Astrocyte (in vitro differentiated cells and primary cell): ENCODE measurements at regions not wholly inside any gene's neighbourhood (a gene's known extent, or its start where the extent isn't known, plus 50 kb on each side); places are given as distances from the start of the nearest gene placed in this dataset.

Experiments
- DNase-seq: peaks from one replicate; pipeline ENCODE4 v3.0.0-alpha.2; 2010; ENCODE audit warnings: low read depth
- FAIRE-seq: peaks from 2 replicates; lab custom pipeline; 2011; peaks lifted over from hg19 to GRCh38; lab: Jason Lieb, UNC
- H2AFZ ChIP-seq: 2 replicates; pipeline ENCODE4 v1.6.0; 2012; ENCODE audit warnings: low read depth, low read length, inconsistent platforms
- H3K27ac ChIP-seq: 2 replicates; pipeline ENCODE4 v1.5.1; 2011; ENCODE audit warnings: low read depth, low read length, inconsistent platforms
- H3K27me3 ChIP-seq: 2 replicates; pipeline ENCODE4 v1.6.0; 2011; ENCODE audit warnings: low read length, inconsistent platforms; ENCODE audit not compliant: insufficient read depth
- H3K36me3 ChIP-seq: 2 replicates; pipeline ENCODE4 v1.5.1; 2011; ENCODE audit warnings: low read length, inconsistent platforms; ENCODE audit not compliant: insufficient read depth
- H3K4me1 ChIP-seq: 2 replicates; pipeline ENCODE4 v1.5.1; 2011; ENCODE audit warnings: low read length, inconsistent platforms; ENCODE audit not compliant: insufficient read depth
- H3K4me2 ChIP-seq: 2 replicates; pipeline ENCODE4 v1.6.0; 2012; ENCODE audit warnings: low read length, inconsistent platforms
- H3K4me3 ChIP-seq: 2 replicates; pipeline ENCODE4 v1.5.1; 2011; ENCODE audit warnings: low read depth, mild to moderate bottlenecking, low read length, inconsistent platforms; ENCODE audit not compliant: insufficient read depth
- H3K79me2 ChIP-seq: 2 replicates; pipeline ENCODE4 v1.6.0; 2012; ENCODE audit warnings: mild to moderate bottlenecking, low read length, inconsistent platforms; ENCODE audit not compliant: insufficient read depth
- H3K9ac ChIP-seq: 2 replicates; pipeline ENCODE4 v1.6.0; 2012; ENCODE audit warnings: mild to moderate bottlenecking, low read length, inconsistent platforms
- H3K9me3 ChIP-seq: 2 replicates; pipeline ENCODE4 v1.5.1; 2012; ENCODE audit warnings: low read depth, mild to moderate bottlenecking, low read length, inconsistent platforms; ENCODE audit not compliant: insufficient read depth
- H4K20me1 ChIP-seq: 2 replicates; pipeline ENCODE4 v1.6.0; 2012; ENCODE audit warnings: low read length, inconsistent platforms; ENCODE audit not compliant: insufficient read depth
- H3K27ac Mint-ChIP-seq: one replicate; pipeline ENCODE4 v1.8.0; 2021; ENCODE audit warnings: mild to moderate bottlenecking, mixed read lengths; ENCODE audit not compliant: unreplicated experiment
- H3K27me3 Mint-ChIP-seq: one replicate; pipeline ENCODE4 v1.8.0; 2021; ENCODE audit warnings: low read depth, mixed read lengths; ENCODE audit not compliant: unreplicated experiment
- H3K36me3 Mint-ChIP-seq: one replicate; pipeline ENCODE4 v1.8.0; 2021; ENCODE audit warnings: low read depth, mixed read lengths; ENCODE audit not compliant: unreplicated experiment
- H3K4me1 Mint-ChIP-seq: one replicate; pipeline ENCODE4 v1.8.0; 2021; ENCODE audit warnings: low read depth, mixed read lengths; ENCODE audit not compliant: unreplicated experiment
- H3K4me3 Mint-ChIP-seq: one replicate; pipeline ENCODE4 v1.8.0; 2021; ENCODE audit warnings: mild to moderate bottlenecking, moderate library complexity, mixed read lengths; ENCODE audit not compliant: unreplicated experiment
- H3K9me3 Mint-ChIP-seq: one replicate; pipeline ENCODE4 v1.8.0; 2021; ENCODE audit warnings: mild to moderate bottlenecking, mixed read lengths; ENCODE audit not compliant: unreplicated experiment
- EZH2 ChIP-seq: IDR thresholded peaks from 2 replicates; pipeline ENCODE4 v1.6.1; 2012; ENCODE audit warnings: mild to moderate bottlenecking, low read length, inconsistent platforms; ENCODE audit not compliant: insufficient read depth
- TF ChIP-seq, protein P1 (sequence below): IDR thresholded peaks from 2 replicates; pipeline ENCODE4 v1.5.1; 2011; ENCODE audit warnings: low read depth, mild to moderate bottlenecking, inconsistent platforms, low read length, moderate library complexity; ENCODE audit not compliant: insufficient read depth

DNA sequence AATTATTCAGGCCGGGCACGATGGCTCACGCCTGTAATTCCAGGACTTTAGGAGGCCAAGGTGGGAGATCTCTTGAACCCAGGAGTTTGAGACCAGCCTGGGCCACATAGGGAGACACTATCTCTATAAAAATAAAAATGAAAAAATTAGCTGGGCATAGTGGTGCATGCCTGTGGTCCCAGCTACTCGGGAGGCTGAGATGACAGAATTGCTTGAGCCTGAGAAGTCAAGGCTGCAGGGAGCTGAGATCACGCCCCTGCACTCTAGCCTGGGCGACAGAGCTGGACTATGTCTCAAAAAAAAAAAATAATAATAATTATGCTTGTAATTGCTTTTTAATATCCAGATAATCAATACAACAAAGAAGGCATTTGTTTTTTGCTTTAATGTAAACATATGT lies 91.3 kb downstream of the RIPK4 start:
- no peaks in the 10 kb centered on the region for H3K79me2 ChIP-seq
- H3K36me3 ChIP-seq = no peaks in the 10 kb centered on the region
- H3K27ac ChIP-seq = no peak overlapping the region
- TF ChIP-seq, protein P1, sequence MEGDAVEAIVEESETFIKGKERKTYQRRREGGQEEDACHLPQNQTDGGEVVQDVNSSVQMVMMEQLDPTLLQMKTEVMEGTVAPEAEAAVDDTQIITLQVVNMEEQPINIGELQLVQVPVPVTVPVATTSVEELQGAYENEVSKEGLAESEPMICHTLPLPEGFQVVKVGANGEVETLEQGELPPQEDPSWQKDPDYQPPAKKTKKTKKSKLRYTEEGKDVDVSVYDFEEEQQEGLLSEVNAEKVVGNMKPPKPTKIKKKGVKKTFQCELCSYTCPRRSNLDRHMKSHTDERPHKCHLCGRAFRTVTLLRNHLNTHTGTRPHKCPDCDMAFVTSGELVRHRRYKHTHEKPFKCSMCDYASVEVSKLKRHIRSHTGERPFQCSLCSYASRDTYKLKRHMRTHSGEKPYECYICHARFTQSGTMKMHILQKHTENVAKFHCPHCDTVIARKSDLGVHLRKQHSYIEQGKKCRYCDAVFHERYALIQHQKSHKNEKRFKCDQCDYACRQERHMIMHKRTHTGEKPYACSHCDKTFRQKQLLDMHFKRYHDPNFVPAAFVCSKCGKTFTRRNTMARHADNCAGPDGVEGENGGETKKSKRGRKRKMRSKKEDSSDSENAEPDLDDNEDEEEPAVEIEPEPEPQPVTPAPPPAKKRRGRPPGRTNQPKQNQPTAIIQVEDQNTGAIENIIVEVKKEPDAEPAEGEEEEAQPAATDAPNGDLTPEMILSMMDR = no peak
- no peak for TF ChIP-seq EZH2
- no peak overlapping the region for H3K27ac Mint-ChIP-seq
- no peak for DNase-seq
- peaks cover 18% of the 10 kb centered on the region for H3K4me1 Mint-ChIP-seq
- no peaks in the 10 kb centered on the region for H3K36me3 Mint-ChIP-seq
- H3K4me2 ChIP-seq = no peak overlapping the region
- H3K4me1 ChIP-seq = peaks cover 23% of the 10 kb centered on the region
- no peaks in the 10 kb centered on the region for H3K27me3 ChIP-seq
- H4K20me1 ChIP-seq = no peaks in the 10 kb centered on the region
- no peak overlapping the region for H3K4me3 Mint-ChIP-seq
- no peaks in the 10 kb centered on the region for H3K9me3 Mint-ChIP-seq
- H3K9ac ChIP-seq = no peak overlapping the region
- H3K4me3 ChIP-seq = no peak overlapping the region
- H3K9me3 ChIP-seq = no peaks in the 10 kb centered on the region
- H3K27me3 Mint-ChIP-seq = peaks cover 17% of the 10 kb centered on the region
- no peak overlapping the region for H2AFZ ChIP-seq
- FAIRE-seq = no peak

DNA sequence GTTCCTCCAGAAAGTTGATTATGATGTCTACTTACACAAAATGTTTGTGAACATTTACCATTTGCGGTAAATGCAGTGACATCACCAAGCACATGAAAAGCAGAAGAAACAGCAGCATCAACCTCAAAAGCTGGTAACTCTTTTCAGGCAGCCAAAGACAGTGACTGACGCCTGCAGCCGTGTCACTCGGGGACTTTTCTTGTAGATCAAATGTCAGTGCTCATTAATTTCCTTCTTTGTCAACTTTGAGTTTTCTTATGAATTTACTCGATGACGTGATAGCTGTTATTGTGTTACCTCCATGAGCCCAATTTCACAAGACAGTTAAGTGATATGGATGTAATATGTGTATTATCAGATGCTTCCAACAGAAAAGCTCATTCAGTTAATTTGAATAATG lies 92.5 kb downstream of the RIPK4 start:
- DNase-seq (no peak), FAIRE-seq (no peak)
- Mint-ChIP-seq H3K27ac (no peak overlapping the region), H3K4me1 (peaks cover 18% of the 10 kb centered on the region), H3K27me3 (peaks cover 23% of the 10 kb centered on the region), H3K4me3 (no peak overlapping the region), H3K9me3 (no peaks in the 10 kb centered on the region), H3K36me3 (no peaks in the 10 kb centered on the region)
- Histone ChIP-seq H3K27ac (no peak overlapping the region), H3K9ac (no peak overlapping the region), H3K4me3 (no peak overlapping the region), H3K36me3 (no peaks in the 10 kb centered on the region), H3K9me3 (no peaks in the 10 kb centered on the region), H3K27me3 (no peaks in the 10 kb centered on the region), H3K4me2 (no peak overlapping the region), H2AFZ (no peak overlapping the region), H3K4me1 (peaks cover 22% of the 10 kb centered on the region), H4K20me1 (no peaks in the 10 kb centered on the region), H3K79me2 (no peaks in the 10 kb centered on the region)
- TF ChIP-seq, protein P1 = no peak
- no peak for TF ChIP-seq EZH2

DNA sequence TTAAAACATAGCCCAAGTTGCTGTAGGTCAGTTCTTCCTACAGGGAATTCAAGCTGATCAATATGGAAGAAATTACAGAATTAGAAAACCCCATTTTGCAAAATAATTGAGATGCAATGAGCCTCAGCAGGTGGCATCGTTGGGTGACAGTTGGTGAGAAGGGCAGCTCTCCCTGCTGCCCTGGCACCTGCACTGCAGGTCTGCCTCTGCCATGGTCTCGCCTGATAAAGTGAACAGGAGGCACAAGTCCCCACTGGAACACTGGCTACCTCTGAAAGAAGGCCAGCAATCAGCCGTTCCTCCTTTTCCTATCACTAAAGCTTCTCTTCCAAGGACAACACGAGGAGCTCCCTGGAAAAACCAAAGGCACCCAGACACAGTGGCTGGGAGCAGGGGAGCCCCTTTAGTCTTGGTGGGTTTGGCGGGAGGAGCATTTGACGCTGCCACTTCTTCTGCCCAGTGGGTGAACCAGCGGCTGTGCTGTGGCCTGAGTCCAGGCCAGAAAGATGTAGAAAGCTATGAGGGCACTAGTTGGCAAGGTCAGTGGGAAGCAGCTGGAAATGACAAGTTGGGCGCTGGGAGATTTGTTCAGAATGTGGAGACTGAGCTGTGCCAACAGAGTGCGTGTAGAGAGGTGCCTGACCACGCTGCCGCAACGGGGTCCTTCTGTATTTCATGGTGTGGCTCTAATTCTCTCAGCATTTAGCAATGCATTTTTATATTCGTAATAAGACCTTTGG lies 93.1 kb downstream of the RIPK4 start:
- no peak for FAIRE-seq
- Mint-ChIP-seq H3K27ac (no peak overlapping the region), H3K9me3 (no peaks in the 10 kb centered on the region), H3K4me3 (no peak overlapping the region), H3K4me1 (peaks cover 12% of the 10 kb centered on the region), H3K36me3 (no peaks in the 10 kb centered on the region), H3K27me3 (peaks cover 24% of the 10 kb centered on the region)
- no peak for DNase-seq
- Histone ChIP-seq H3K79me2 (no peaks in the 10 kb centered on the region), H3K27me3 (no peaks in the 10 kb centered on the region), H3K4me1 (peaks cover 16% of the 10 kb centered on the region), H3K9ac (no peak overlapping the region), H3K27ac (no peak overlapping the region), H3K4me3 (no peak overlapping the region), H3K36me3 (no peaks in the 10 kb centered on the region), H3K9me3 (no peaks in the 10 kb centered on the region), H4K20me1 (no peaks in the 10 kb centered on the region), H3K4me2 (no peak overlapping the region), H2AFZ (no peak overlapping the region)
- TF ChIP-seq, protein P1 = no peak
- TF ChIP-seq EZH2 = no peak
